ENCODE measurements at regions not wholly inside any gene's neighbourhood (a gene's known extent, or its start where the extent isn't known, plus 50 kb on each side); places are given as distances from the start of the nearest gene placed in this dataset.

DNA sequence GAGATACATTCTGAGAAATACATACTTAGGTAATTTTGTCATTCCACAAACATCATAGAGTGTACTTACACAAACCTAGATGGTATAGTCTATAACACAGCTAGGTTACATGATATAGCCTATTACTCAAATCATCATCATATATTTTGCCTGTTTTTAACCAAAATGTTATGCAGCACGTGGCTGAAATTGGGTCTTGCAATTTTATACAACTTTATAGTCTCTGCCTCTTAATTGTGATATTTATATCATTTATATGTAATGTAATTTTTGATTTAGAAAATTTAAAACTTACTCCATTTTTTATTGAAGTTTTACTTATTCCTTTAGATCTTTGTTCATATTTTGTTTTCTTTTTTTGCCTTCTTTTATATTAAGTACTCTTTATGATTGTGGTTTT, 350.7 kb upstream of the DCN start:
- Histone ChIP-seq H4K20me1 (ENCODE audit: insufficient read depth, low read length) (no peaks in the 10 kb centered on the region), H3K4me3 (ENCODE audit: low read depth, low read length, poor library complexity, severe bottlenecking) (no peak overlapping the region), H3K9me3 (ENCODE audit: low read length) (no peaks in the 10 kb centered on the region), H3K9ac (ENCODE audit: low read length) (no peak overlapping the region), H3K4me1 (ENCODE audit: insufficient read depth, low read length, severe bottlenecking) (no peaks in the 10 kb centered on the region), H3K9me2 (ENCODE audit: low read depth, low read length) (no peaks in the 10 kb centered on the region), H3K27ac (ENCODE audit: low read depth, low read length, poor library complexity, severe bottlenecking) (no peak overlapping the region), H3K36me3 (ENCODE audit: insufficient read depth, low read length) (no peaks in the 10 kb centered on the region), H2AFZ (ENCODE audit: low read length) (no peak overlapping the region), H3K27me3 (ENCODE audit: insufficient read depth, low read length) (no peaks in the 10 kb centered on the region), H3K4me2 (ENCODE audit: low read length) (no peak overlapping the region), H3F3A (ENCODE audit: insufficient read depth, low read length) (no peaks in the 10 kb centered on the region), H3K79me2 (ENCODE audit: insufficient read depth, low read length) (no peaks in the 10 kb centered on the region)
- TF ChIP-seq EZH2 (IDR thresholded peaks at IDR 0.05; ENCODE audit: borderline replicate concordance, low read length): no peak
- TF ChIP-seq, protein P1, sequence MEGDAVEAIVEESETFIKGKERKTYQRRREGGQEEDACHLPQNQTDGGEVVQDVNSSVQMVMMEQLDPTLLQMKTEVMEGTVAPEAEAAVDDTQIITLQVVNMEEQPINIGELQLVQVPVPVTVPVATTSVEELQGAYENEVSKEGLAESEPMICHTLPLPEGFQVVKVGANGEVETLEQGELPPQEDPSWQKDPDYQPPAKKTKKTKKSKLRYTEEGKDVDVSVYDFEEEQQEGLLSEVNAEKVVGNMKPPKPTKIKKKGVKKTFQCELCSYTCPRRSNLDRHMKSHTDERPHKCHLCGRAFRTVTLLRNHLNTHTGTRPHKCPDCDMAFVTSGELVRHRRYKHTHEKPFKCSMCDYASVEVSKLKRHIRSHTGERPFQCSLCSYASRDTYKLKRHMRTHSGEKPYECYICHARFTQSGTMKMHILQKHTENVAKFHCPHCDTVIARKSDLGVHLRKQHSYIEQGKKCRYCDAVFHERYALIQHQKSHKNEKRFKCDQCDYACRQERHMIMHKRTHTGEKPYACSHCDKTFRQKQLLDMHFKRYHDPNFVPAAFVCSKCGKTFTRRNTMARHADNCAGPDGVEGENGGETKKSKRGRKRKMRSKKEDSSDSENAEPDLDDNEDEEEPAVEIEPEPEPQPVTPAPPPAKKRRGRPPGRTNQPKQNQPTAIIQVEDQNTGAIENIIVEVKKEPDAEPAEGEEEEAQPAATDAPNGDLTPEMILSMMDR (IDR thresholded peaks at IDR 0.05; ENCODE audit: low read length): no peak

DNA sequence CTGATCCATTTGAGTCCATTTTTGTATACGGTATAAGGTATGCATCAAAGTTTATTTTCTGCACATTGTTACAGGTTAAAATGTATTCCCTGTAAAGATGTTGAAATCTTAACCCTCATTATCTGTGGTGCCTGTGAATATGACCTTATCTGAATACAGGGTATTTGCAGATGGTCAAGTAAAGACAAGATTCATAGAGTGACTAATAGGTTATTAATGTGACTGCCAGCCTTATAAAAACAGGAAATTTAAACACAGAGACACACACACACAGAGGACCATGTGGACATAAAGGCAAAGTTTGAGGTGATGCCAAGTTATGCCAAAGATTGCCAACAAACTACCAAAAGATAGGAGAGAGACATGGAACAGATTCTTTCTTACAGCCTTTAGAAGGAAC, 347.2 kb upstream of the DCN start:
- no peak overlapping the region for H3K4me2 ChIP-seq (ENCODE audit: low read length)

DNA sequence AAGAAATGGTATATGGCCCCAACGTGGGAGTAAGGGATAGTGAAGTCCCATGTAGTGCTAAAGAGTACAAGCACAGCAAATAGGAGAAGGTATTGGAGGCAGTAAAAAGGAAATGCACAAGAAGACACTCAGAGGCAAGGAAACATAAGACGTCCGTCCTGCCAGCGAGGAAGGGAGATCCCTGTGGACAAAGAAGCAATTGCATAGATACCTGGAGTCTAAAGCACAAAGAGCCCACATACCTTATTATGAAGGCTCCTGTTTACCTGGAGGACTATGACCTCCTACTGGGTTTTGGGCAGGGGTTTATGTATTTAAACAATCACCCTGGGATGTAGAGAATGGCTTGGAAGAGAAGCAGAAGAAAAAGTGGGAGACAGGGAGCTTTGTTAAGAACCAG, 341.2 kb upstream of the DCN start:
- no peak overlapping the region for H2AFZ ChIP-seq (ENCODE audit: low read length)

More for the DNA sequence above, 347.2 kb upstream of the DCN start:
- H3K79me2 ChIP-seq (ENCODE audit: insufficient read depth, low read length): no peaks in the 10 kb centered on the region
- TF ChIP-seq EZH2 (IDR thresholded peaks at IDR 0.05; ENCODE audit: borderline replicate concordance, low read length): no peak
- TF ChIP-seq, protein P1 (IDR thresholded peaks at IDR 0.05; ENCODE audit: low read length): no peak
- no peaks in the 10 kb centered on the region for H3K9me2 ChIP-seq (ENCODE audit: low read depth, low read length)
- no peaks in the 10 kb centered on the region for H3F3A ChIP-seq (ENCODE audit: insufficient read depth, low read length)
- H3K9ac ChIP-seq (ENCODE audit: low read length): no peak overlapping the region
- no peak overlapping the region for H3K27ac ChIP-seq (ENCODE audit: low read depth, low read length, poor library complexity, severe bottlenecking)
- H2AFZ ChIP-seq (ENCODE audit: low read length): no peak overlapping the region
- no peaks in the 10 kb centered on the region for H3K4me1 ChIP-seq (ENCODE audit: insufficient read depth, low read length, severe bottlenecking)
- H3K9me3 ChIP-seq (ENCODE audit: low read length): no peaks in the 10 kb centered on the region
- H3K4me3 ChIP-seq (ENCODE audit: low read depth, low read length, poor library complexity, severe bottlenecking): no peak overlapping the region
- H3K27me3 ChIP-seq (ENCODE audit: insufficient read depth, low read length): no peaks in the 10 kb centered on the region
- H4K20me1 ChIP-seq (ENCODE audit: insufficient read depth, low read length): no peaks in the 10 kb centered on the region
- H3K36me3 ChIP-seq (ENCODE audit: insufficient read depth, low read length): no peaks in the 10 kb centered on the region

More for the DNA sequence above, 341.2 kb upstream of the DCN start:
- Histone ChIP-seq H3K79me2 (ENCODE audit: insufficient read depth, low read length) (no peaks in the 10 kb centered on the region), H3K36me3 (ENCODE audit: insufficient read depth, low read length) (no peaks in the 10 kb centered on the region), H3K9me3 (ENCODE audit: low read length) (no peaks in the 10 kb centered on the region), H3K9me2 (ENCODE audit: low read depth, low read length) (no peaks in the 10 kb centered on the region), H3F3A (ENCODE audit: insufficient read depth, low read length) (no peaks in the 10 kb centered on the region), H3K9ac (ENCODE audit: low read length) (no peak overlapping the region), H3K4me1 (ENCODE audit: insufficient read depth, low read length, severe bottlenecking) (no peaks in the 10 kb centered on the region), H3K27ac (ENCODE audit: low read depth, low read length, poor library complexity, severe bottlenecking) (no peak overlapping the region), H4K20me1 (ENCODE audit: insufficient read depth, low read length) (no peaks in the 10 kb centered on the region), H3K4me2 (ENCODE audit: low read length) (no peak overlapping the region), H3K4me3 (ENCODE audit: low read depth, low read length, poor library complexity, severe bottlenecking) (no peak overlapping the region), H3K27me3 (ENCODE audit: insufficient read depth, low read length) (no peaks in the 10 kb centered on the region)
- TF ChIP-seq, protein P1 (IDR thresholded peaks at IDR 0.05; ENCODE audit: low read length): no peak
- TF ChIP-seq EZH2 (IDR thresholded peaks at IDR 0.05; ENCODE audit: borderline replicate concordance, low read length): no peak
